GM23338 (cell line): ENCODE measurements at regions not wholly inside any gene's neighbourhood (a gene's known extent, or its start where the extent isn't known, plus 50 kb on each side); places are given as distances from the start of the nearest gene placed in this dataset.

Source experiments
- ATAC-seq: fragments of 200-7000 bp; cut with Tn5 transposase; 3 replicates; pipeline ENCODE4 v1.9.1; 2020
- DNase-seq: peaks from one replicate; pipeline ENCODE4 v3.0.0-alpha.2; 2015; ENCODE audit warnings: low spot score
- H2AFZ ChIP-seq: fragments of 200-600 bp; sonication (generic); 2 replicates; pipeline ENCODE4 v1.8.0; 2016; ENCODE audit warnings: antibody characterized with exemption, mild to moderate bottlenecking, moderate library complexity
- H3F3A ChIP-seq: fragments of 200-600 bp; sonication (generic); replicated peaks from 2 replicates; pipeline ENCODE4 v1.8.0; 2017; ENCODE audit warnings: antibody characterized with exemption, mixed run types, low read depth
- H3K27ac ChIP-seq: fragments of 200-600 bp; sonication (generic); 2 replicates; pipeline ENCODE4 v1.6.1; 2016; ENCODE audit warnings: low read depth
- H3K27me3 ChIP-seq: fragments of 200-600 bp; sonication (generic); 2 replicates; pipeline ENCODE4 v1.8.0; 2016; ENCODE audit warnings: mild to moderate bottlenecking, mixed run types, moderate library complexity; ENCODE audit not compliant: insufficient read depth
- H3K36me3 ChIP-seq: fragments of 200-600 bp; sonication (generic); 2 replicates; pipeline ENCODE4 v1.8.0; 2016; ENCODE audit warnings: mild to moderate bottlenecking; ENCODE audit not compliant: insufficient read depth
- H3K4me1 ChIP-seq: fragments of 200-600 bp; sonication (generic); 2 replicates; pipeline ENCODE4 v1.8.0; 2016; ENCODE audit warnings: mild to moderate bottlenecking, moderate library complexity; ENCODE audit not compliant: insufficient read depth
- H3K4me2 ChIP-seq: fragments of 200-600 bp; sonication (generic); 2 replicates; pipeline ENCODE4 v1.7.1; 2017; ENCODE audit warnings: mixed run types
- H3K4me3 ChIP-seq: fragments of 200-600 bp; sonication (generic); 2 replicates; pipeline ENCODE4 v1.6.1; 2016; ENCODE audit warnings: mixed run types
- H3K79me2 ChIP-seq: fragments of 200-600 bp; sonication (generic); replicated peaks from 2 replicates; pipeline ENCODE4 v1.8.0; 2017; ENCODE audit warnings: mild to moderate bottlenecking; ENCODE audit not compliant: insufficient read depth
- H3K9me2 ChIP-seq: fragments of 200-600 bp; sonication (generic); 2 replicates; pipeline ENCODE4 v1.8.0; 2017; ENCODE audit not compliant: insufficient read depth
- H4K20me1 ChIP-seq: fragments of 200-600 bp; sonication (generic); replicated peaks from 2 replicates; pipeline ENCODE4 v1.8.0; 2017; ENCODE audit warnings: mild to moderate bottlenecking; ENCODE audit not compliant: insufficient read depth
- H3K27ac Mint-ChIP-seq: 2 replicates; pipeline ENCODE4 v1.8.0; 2020; ENCODE audit warnings: inconsistent platforms, mild to moderate bottlenecking, moderate library complexity, mixed read lengths
- H3K27me3 Mint-ChIP-seq: 3 replicates; pipeline ENCODE4 v1.8.0; 2022; ENCODE audit warnings: low read depth, mild to moderate bottlenecking, moderate library complexity, mixed read lengths, inconsistent platforms; ENCODE audit not compliant: insufficient read depth, poor library complexity
- H3K36me3 Mint-ChIP-seq: 3 replicates; pipeline ENCODE4 v1.8.0; 2021; ENCODE audit warnings: low read depth, mild to moderate bottlenecking, inconsistent platforms, moderate library complexity, mixed read lengths
- H3K4me1 Mint-ChIP-seq: 3 replicates; pipeline ENCODE4 v1.8.0; 2020; ENCODE audit warnings: mild to moderate bottlenecking, inconsistent platforms, mixed read lengths
- H3K4me3 Mint-ChIP-seq: 3 replicates; pipeline ENCODE4 v1.8.0; 2021; ENCODE audit warnings: moderate library complexity, mild to moderate bottlenecking, inconsistent platforms, mixed read lengths
- H3K9me3 Mint-ChIP-seq: 3 replicates; pipeline ENCODE4 v1.8.0; 2020; ENCODE audit warnings: moderate library complexity, mild to moderate bottlenecking, inconsistent platforms, mixed read lengths
- CREB1 ChIP-seq: fragments of 250-450 bp; sonication (Bioruptor Pico); IDR thresholded peaks from 2 replicates; pipeline ENCODE4 v1.5.0; 2020; ENCODE audit warnings: low read depth, mild to moderate bottlenecking, moderate library complexity
- EZH2 ChIP-seq: fragments of 200-600 bp; sonication (generic); IDR thresholded peaks from one replicate; pipeline ENCODE4 v1.8.0; 2017; ENCODE audit warnings: antibody characterized with exemption, mild to moderate bottlenecking, low read depth; ENCODE audit not compliant: unreplicated experiment
- EZH2phosphoT487 ChIP-seq: fragments of 200-600 bp; sonication (generic); IDR thresholded peaks from one replicate; pipeline ENCODE4 v1.8.1; 2018; ENCODE audit warnings: antibody characterized with exemption; ENCODE audit not compliant: unreplicated experiment
- JUNB ChIP-seq: IDR thresholded peaks from one replicate; pipeline ENCODE4 v1.6.1; 2016; ENCODE audit warnings: antibody characterized with exemption; ENCODE audit not compliant: unreplicated experiment
- NANOG ChIP-seq: IDR thresholded peaks from 2 replicates; pipeline ENCODE4 v1.6.1; 2016; ENCODE audit warnings: antibody characterized with exemption, borderline replicate concordance
- POLR2AphosphoS5 ChIP-seq: IDR thresholded peaks from 2 replicates; pipeline ENCODE4 v1.6.1; 2016; ENCODE audit warnings: antibody characterized with exemption, low read depth
- STAT1 ChIP-seq: IDR thresholded peaks from one replicate; pipeline ENCODE4 v1.6.1; 2016; ENCODE audit warnings: antibody characterized with exemption; ENCODE audit not compliant: unreplicated experiment
- ZNF114 ChIP-seq: fragments of 250-450 bp; sonication (Bioruptor Pico); IDR thresholded peaks from 2 replicates; pipeline ENCODE4 v1.5.0; 2020; ENCODE audit warnings: mild to moderate bottlenecking, moderate library complexity
- ZNF331 ChIP-seq: fragments of 250-450 bp; sonication (Bioruptor Pico); IDR thresholded peaks from 2 replicates; pipeline ENCODE4 v1.5.0; 2020; ENCODE audit warnings: low read depth, mild to moderate bottlenecking, moderate library complexity
- TF ChIP-seq, protein P1 (sequence below): IDR thresholded peaks from one replicate; pipeline ENCODE4 v1.6.1; 2018; ENCODE audit warnings: antibody characterized with exemption; ENCODE audit not compliant: unreplicated experiment
- TF ChIP-seq, protein P2 (sequence below): IDR thresholded peaks from 2 replicates; pipeline ENCODE4 v1.6.1; 2016; ENCODE audit warnings: antibody characterized with exemption

DNA sequence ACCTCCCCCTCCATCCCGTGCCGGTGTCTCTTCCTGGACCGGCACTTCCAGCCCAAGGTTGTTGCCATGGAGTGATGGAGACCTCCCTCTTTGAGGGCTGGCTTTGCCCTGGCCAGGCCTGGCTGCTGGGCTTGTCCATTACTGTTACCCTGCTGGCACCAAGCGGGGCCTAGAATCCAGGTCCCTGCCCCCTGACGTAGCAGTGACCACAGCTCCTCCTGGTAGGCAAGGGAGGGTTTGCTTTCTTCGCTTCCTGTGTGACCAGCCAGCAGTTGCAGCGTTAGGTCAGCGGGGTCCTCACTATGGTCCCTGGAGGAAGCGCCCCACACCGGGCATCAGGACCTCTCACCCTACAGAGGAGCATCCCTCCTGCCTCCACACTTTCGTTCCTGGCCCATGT, 146.7 kb upstream of the COL5A1 start:
- Mint-ChIP-seq H3K4me1 (peaks cover 8% of the 10 kb centered on the region), H3K4me3 (no peak overlapping the region), H3K27me3 (peaks cover 2% of the 10 kb centered on the region), H3K36me3 (no peaks in the 10 kb centered on the region), H3K9me3 (no peaks in the 10 kb centered on the region), H3K27ac (no peak overlapping the region)
- Histone ChIP-seq H3K36me3 (no peaks in the 10 kb centered on the region), H3K4me1 (no peaks in the 10 kb centered on the region), H3K9me2 (no peaks in the 10 kb centered on the region), H3K27ac (no peak overlapping the region), H3F3A (no peaks in the 10 kb centered on the region), H3K4me2 (no peak overlapping the region), H3K79me2 (no peaks in the 10 kb centered on the region), H2AFZ (no peak overlapping the region), H3K27me3 (no peaks in the 10 kb centered on the region), H4K20me1 (no peaks in the 10 kb centered on the region), H3K4me3 (no peak overlapping the region)
- ATAC-seq (no peak), DNase-seq (no peak)
- no peak for TF ChIP-seq EZH2phosphoT487
- TF ChIP-seq JUNB = no peak
- TF ChIP-seq, protein P1, sequence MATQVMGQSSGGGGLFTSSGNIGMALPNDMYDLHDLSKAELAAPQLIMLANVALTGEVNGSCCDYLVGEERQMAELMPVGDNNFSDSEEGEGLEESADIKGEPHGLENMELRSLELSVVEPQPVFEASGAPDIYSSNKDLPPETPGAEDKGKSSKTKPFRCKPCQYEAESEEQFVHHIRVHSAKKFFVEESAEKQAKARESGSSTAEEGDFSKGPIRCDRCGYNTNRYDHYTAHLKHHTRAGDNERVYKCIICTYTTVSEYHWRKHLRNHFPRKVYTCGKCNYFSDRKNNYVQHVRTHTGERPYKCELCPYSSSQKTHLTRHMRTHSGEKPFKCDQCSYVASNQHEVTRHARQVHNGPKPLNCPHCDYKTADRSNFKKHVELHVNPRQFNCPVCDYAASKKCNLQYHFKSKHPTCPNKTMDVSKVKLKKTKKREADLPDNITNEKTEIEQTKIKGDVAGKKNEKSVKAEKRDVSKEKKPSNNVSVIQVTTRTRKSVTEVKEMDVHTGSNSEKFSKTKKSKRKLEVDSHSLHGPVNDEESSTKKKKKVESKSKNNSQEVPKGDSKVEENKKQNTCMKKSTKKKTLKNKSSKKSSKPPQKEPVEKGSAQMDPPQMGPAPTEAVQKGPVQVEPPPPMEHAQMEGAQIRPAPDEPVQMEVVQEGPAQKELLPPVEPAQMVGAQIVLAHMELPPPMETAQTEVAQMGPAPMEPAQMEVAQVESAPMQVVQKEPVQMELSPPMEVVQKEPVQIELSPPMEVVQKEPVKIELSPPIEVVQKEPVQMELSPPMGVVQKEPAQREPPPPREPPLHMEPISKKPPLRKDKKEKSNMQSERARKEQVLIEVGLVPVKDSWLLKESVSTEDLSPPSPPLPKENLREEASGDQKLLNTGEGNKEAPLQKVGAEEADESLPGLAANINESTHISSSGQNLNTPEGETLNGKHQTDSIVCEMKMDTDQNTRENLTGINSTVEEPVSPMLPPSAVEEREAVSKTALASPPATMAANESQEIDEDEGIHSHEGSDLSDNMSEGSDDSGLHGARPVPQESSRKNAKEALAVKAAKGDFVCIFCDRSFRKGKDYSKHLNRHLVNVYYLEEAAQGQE = no peak

DNA sequence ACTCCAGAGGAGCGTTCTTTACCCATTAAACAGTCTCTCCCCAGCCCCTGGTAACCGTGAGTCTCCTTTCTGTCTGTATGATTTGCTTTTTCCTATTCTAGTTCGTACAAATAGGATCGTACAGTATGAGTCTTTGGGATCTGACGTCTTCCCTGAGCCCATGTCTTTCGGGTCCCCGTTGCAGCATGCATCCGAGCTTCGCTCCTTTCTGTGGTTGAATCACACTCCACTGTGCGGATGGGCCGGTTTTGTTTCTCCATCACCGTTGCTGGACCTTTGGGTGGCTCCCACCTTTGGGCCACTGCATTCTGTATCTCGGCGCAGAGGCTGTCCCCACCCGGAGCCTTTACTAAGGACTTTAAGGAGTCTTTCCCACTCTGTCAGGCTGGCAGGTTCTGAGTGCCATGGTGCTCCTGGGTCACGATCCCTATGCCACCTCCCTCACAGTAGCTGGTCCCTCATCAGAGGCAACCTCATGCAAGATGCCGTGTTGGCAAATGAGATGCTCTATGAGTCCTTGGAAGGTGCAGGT, 145.7 kb upstream of the COL5A1 start:
- no peak overlapping the region for H3K4me3 ChIP-seq
- Mint-ChIP-seq H3K27me3 (peaks cover 2% of the 10 kb centered on the region), H3K4me3 (no peak overlapping the region), H3K9me3 (0 out of 3 replicates have a peak, but pooled peaks cover 7% of the 10 kb centered on the region), H3K27ac (no peak overlapping the region), H3K4me1 (peaks cover 8% of the 10 kb centered on the region), H3K36me3 (no peaks in the 10 kb centered on the region)
- H3K4me2 ChIP-seq = no peak overlapping the region
- no peaks in the 10 kb centered on the region for H3K36me3 ChIP-seq
- no peak overlapping the region for H3K27ac ChIP-seq
- no peaks in the 10 kb centered on the region for H4K20me1 ChIP-seq
- H2AFZ ChIP-seq = no peak overlapping the region
- no peaks in the 10 kb centered on the region for H3K4me1 ChIP-seq
- H3K27me3 ChIP-seq = no peaks in the 10 kb centered on the region
- no peaks in the 10 kb centered on the region for H3F3A ChIP-seq
- ATAC-seq = no peak
- no peaks in the 10 kb centered on the region for H3K9me2 ChIP-seq
- H3K79me2 ChIP-seq = no peaks in the 10 kb centered on the region
- DNase-seq = no peak
- TF ChIP-seq, protein P1 = no peak
- TF ChIP-seq, protein P2, sequence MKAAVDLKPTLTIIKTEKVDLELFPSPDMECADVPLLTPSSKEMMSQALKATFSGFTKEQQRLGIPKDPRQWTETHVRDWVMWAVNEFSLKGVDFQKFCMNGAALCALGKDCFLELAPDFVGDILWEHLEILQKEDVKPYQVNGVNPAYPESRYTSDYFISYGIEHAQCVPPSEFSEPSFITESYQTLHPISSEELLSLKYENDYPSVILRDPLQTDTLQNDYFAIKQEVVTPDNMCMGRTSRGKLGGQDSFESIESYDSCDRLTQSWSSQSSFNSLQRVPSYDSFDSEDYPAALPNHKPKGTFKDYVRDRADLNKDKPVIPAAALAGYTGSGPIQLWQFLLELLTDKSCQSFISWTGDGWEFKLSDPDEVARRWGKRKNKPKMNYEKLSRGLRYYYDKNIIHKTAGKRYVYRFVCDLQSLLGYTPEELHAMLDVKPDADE = no peak
- TF ChIP-seq POLR2AphosphoS5 (no peak), ZNF331 (CRISPR knock-in tag) (no peak), ZNF114 (no peak), JUNB (no peak), EZH2phosphoT487 (no peak), EZH2 (no peak), NANOG (no peak), CREB1 (CRISPR knock-in tag) (no peak), STAT1 (no peak)
